Dendritic cell treated with granulocyte-macrophage colony-stimulating factor and Interleukin-4, amounts not matched to agents 40 ng/mL and 50 ng/mL, for 4 days (primary cell): ENCODE measurements at regions not wholly inside any gene's neighbourhood (a gene's known extent, or its start where the extent isn't known, plus 50 kb on each side); places are given as distances from the start of the nearest gene placed in this dataset.

Experiments used
- H3K27ac Mint-ChIP-seq: one replicate; pipeline ENCODE4 v1.8.0; 2022; ENCODE audit warnings: mild to moderate bottlenecking, mixed read lengths
- H3K27me3 Mint-ChIP-seq: one replicate; pipeline ENCODE4 v1.8.0; 2022; ENCODE audit warnings: mild to moderate bottlenecking, mixed read lengths
- H3K36me3 Mint-ChIP-seq: one replicate; pipeline ENCODE4 v1.8.0; 2022; ENCODE audit warnings: low read depth, mixed read lengths
- H3K4me1 Mint-ChIP-seq: one replicate; pipeline ENCODE4 v1.8.0; 2022; ENCODE audit warnings: low read depth, mixed read lengths
- H3K4me3 Mint-ChIP-seq: one replicate; pipeline ENCODE4 v1.8.0; 2022; ENCODE audit warnings: mild to moderate bottlenecking, moderate library complexity, mixed read lengths
- H3K9me3 Mint-ChIP-seq: one replicate; pipeline ENCODE4 v1.8.0; 2022; ENCODE audit warnings: mixed read lengths
- intact Hi-C: fragments of 100-400 bp; cut with micrococcal nuclease; formaldehyde crosslinking; loops from one replicate; pipeline ENCODE4 v1.15.0; 2022

GRCh38 chr9:86471171-86471815 lies 117.1 kb upstream of the TUT7 start:
- Mint-ChIP-seq H3K27me3 (no peaks in the 10 kb centered on the region), H3K9me3 (no peaks in the 10 kb centered on the region), H3K4me3 (no peak overlapping the region), H3K27ac (no peak overlapping the region), H3K36me3 (no peaks in the 10 kb centered on the region), H3K4me1 (no peaks in the 10 kb centered on the region)
- intact Hi-C loops = no loop called here

GRCh38 chr9:86470326-86470725 lies 116.1 kb upstream of the TUT7 start:
- no peak overlapping the region for H3K27ac Mint-ChIP-seq
- H3K36me3 Mint-ChIP-seq = no peaks in the 10 kb centered on the region
- intact Hi-C loops = no loop called here
- peaks cover 4% of the 10 kb centered on the region for H3K27me3 Mint-ChIP-seq
- H3K4me1 Mint-ChIP-seq = no peaks in the 10 kb centered on the region
- H3K4me3 Mint-ChIP-seq = no peak overlapping the region
- H3K9me3 Mint-ChIP-seq = no peaks in the 10 kb centered on the region

GRCh38 chr9:86469476-86470250 lies 115.5 kb upstream of the TUT7 start:
- Mint-ChIP-seq H3K9me3 (no peaks in the 10 kb centered on the region), H3K4me3 (no peak overlapping the region), H3K27me3 (peaks cover 4% of the 10 kb centered on the region), H3K27ac (no peak overlapping the region), H3K4me1 (no peaks in the 10 kb centered on the region), H3K36me3 (no peaks in the 10 kb centered on the region)
- intact Hi-C loops = no loop called here

GRCh38 chr9:86464242-86464641 lies 110.0 kb upstream of the TUT7 start:
- no peaks in the 10 kb centered on the region for H3K9me3 Mint-ChIP-seq
- no peaks in the 10 kb centered on the region for H3K4me1 Mint-ChIP-seq
- no peak overlapping the region for H3K4me3 Mint-ChIP-seq
- intact Hi-C loops = no loop called here
- no peaks in the 10 kb centered on the region for H3K36me3 Mint-ChIP-seq
- no peak overlapping the region for H3K27ac Mint-ChIP-seq
- peaks cover 4% of the 10 kb centered on the region for H3K27me3 Mint-ChIP-seq

DNA sequence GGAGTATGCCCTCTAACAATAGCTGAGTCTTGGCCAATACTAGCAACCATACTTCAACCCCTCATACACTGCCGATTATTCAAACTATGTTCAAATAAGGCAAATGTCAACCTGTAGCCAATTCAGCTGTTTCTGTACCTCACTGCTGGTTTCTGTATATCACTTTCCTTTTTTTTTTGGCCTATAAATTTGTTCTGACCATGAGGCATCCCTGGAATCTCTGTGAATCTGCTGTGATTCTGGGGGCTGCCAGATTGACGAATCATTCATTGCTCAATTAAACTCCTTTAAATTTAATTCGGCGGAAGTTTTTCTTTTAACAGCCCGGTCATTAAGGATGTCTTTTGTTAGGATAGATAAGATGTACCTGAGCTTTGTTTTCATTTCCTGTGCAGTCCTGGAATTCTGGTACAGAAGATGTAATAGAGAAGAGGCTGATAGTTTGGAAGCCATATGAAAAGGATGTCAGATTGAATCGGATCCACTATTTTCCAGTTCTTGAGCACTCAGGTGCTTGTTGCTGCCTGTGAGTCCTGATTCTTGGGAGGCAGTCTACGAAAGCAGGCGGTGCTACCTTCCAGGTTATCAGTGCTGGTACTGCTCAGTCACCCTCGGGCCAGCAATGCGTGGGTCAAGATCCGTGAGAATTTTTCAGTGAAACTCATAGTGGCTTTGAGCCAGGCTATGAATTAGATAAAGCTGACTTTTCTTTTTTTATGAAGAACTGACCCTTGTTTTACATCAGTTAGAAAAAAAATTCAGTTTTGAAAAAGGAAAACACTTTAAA lies 106.2 kb upstream of the TUT7 start:
- H3K27me3 Mint-ChIP-seq = no peaks in the 10 kb centered on the region
- H3K4me1 Mint-ChIP-seq = no peaks in the 10 kb centered on the region
- no peak overlapping the region for H3K4me3 Mint-ChIP-seq
- H3K27ac Mint-ChIP-seq = no peak overlapping the region
- intact Hi-C loops = no loop called here
- no peaks in the 10 kb centered on the region for H3K36me3 Mint-ChIP-seq
- H3K9me3 Mint-ChIP-seq = no peaks in the 10 kb centered on the region

DNA sequence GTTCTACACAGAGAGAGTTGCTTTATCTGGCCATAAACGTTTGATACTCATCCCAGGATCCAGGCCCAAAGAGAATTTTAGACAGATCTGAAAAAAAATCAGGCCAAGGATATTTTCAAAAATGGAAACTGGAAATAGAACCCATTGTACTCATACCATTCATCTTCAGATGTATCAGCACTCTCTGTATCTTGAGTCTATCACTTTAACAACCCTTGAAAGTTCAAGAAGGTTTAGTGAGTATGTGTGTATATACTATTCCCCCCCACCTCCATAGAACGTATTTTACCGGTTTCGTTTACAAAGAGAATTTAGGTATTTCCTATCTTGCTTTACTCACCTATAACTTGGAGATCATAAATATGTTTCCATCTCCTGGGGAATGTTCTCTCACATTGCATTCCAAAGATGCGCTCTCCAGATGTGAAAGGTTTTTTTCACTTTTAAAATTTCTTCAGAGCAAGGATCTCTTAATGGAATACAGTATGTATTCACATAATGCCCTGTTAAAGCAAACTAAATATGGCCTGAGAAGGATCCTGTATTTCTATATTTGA lies 105.5 kb upstream of the TUT7 start:
- Mint-ChIP-seq H3K27me3 (no peaks in the 10 kb centered on the region), H3K27ac (no peak overlapping the region), H3K4me3 (no peak overlapping the region), H3K36me3 (no peaks in the 10 kb centered on the region), H3K9me3 (no peaks in the 10 kb centered on the region), H3K4me1 (no peaks in the 10 kb centered on the region)
- intact Hi-C loops = no loop called here

- H3K27me3 Mint-ChIP-seq = no peaks in the 10 kb centered on the region
- H3K27ac Mint-ChIP-seq = no peak overlapping the region
- no peak overlapping the region for H3K4me3 Mint-ChIP-seq
- no peaks in the 10 kb centered on the region for H3K9me3 Mint-ChIP-seq
- intact Hi-C loops = no loop called here
- no peaks in the 10 kb centered on the region for H3K36me3 Mint-ChIP-seq
- no peaks in the 10 kb centered on the region for H3K4me1 Mint-ChIP-seq
Measured at GRCh38 chr9:86459191-86459590, 105.0 kb upstream of the TUT7 start.

GRCh38 chr9:86458191-86458855 lies 104.1 kb upstream of the TUT7 start:
- no peak overlapping the region for H3K4me3 Mint-ChIP-seq
- no peaks in the 10 kb centered on the region for H3K36me3 Mint-ChIP-seq
- H3K4me1 Mint-ChIP-seq = no peaks in the 10 kb centered on the region
- no peaks in the 10 kb centered on the region for H3K9me3 Mint-ChIP-seq
- H3K27me3 Mint-ChIP-seq = no peaks in the 10 kb centered on the region
- intact Hi-C loops = no loop called here
- no peak overlapping the region for H3K27ac Mint-ChIP-seq

DNA sequence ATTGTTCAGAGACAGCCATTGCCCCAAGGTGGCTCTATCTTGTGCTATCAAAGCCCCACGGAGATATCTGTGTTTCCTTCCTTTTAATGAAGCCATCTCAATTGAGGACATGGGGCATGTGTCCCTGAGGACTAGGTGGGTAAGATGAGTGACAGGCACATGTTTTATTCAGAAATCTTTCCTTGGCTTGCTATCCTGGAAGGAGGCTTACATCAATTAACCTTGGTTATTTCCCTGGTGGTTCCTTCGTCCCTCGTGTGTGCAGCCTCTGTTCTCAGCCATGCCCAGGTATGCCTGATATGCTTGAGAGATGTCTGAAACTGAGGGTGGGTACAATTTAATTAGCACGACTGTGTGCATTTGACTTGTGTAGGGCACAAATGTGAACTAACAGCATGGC lies 102.2 kb upstream of the TUT7 start:
- Mint-ChIP-seq H3K4me1 (no peaks in the 10 kb centered on the region), H3K4me3 (no peak overlapping the region), H3K9me3 (no peaks in the 10 kb centered on the region), H3K27ac (no peak overlapping the region), H3K27me3 (peaks cover 5% of the 10 kb centered on the region), H3K36me3 (no peaks in the 10 kb centered on the region)
- intact Hi-C loops = no loop called here

DNA sequence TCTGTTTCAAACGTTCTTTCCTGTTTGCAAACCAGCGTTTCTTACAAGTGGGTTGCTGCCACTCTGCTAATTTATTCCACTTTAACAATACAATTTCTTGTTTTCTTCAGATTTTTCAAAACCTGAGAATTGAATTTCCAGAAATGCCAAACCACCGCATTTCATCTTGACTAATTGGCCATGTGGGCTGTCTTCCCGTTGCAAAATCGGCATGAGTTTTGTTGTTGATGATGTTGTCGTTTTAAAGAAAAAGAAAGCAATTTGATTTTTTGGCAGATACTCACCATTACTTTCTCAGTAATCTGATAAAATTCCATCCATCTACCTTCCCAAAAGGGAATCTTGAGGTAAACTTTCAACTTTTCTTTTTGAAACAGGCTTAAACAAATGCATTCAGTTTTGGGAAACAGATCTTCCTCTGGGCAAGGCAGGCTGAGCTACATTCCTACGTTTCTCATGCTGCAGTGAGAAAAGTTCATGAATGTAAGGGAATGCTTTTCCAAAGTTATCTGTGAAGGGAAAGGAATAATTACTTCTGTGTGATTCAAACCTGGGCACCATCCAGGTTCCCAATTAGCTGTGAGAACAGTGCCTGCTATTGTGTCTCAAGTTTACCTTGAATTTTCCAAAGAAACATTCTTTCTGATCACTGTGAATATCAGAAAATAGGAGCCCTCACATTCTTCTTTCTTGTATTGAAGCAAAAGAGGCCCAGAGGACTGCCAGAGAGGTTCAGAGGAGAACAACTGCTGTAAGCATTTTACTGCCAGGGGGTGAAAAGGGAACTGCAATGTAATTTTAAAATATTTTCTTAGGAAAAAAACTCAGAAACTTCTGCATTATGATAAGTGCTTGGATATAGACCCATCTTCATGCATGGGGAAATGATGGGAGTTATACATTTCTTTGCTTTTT lies 100.7 kb upstream of the TUT7 start:
- peaks cover 5% of the 10 kb centered on the region for H3K27me3 Mint-ChIP-seq
- no peak overlapping the region for H3K27ac Mint-ChIP-seq
- H3K4me1 Mint-ChIP-seq = no peaks in the 10 kb centered on the region
- H3K9me3 Mint-ChIP-seq = no peaks in the 10 kb centered on the region
- H3K4me3 Mint-ChIP-seq = no peak overlapping the region
- H3K36me3 Mint-ChIP-seq = no peaks in the 10 kb centered on the region
- intact Hi-C loops = no loop called here

DNA sequence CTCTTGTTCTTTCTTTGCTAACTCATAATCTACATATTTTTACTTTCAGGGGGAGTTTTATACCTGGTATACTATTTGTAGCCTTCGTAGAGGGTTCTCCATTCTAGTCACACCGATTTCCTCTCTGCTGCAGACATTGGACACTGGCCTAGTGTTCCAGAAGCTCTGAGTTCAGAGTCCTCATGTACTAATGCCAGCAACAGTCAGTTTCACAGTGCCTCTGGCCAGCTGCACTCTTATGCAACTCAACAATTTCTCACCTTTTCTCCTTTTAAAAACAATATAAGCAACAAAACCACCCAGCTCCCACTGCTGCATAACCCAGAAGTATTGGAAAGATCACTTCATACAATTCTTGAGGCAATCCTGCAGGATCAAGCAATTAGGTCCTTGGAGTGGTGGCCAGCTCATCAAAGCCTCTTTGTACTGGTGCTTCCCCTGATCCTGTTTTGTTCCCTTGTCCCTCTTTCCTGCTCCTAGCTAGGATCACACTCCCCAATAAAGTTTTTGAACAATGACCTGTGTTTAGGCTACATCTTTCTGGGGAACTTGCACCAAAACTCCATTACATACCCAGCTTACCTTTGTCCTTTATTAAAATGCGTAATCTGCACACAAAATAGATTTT lies 98.1 kb upstream of the TUT7 start:
- Mint-ChIP-seq H3K4me3 (no peak overlapping the region), H3K27ac (no peak overlapping the region), H3K27me3 (peaks cover 5% of the 10 kb centered on the region), H3K4me1 (no peaks in the 10 kb centered on the region), H3K9me3 (no peaks in the 10 kb centered on the region), H3K36me3 (no peaks in the 10 kb centered on the region)
- intact Hi-C loops = no loop called here

GRCh38 chr9:86449246-86449645 lies 95.0 kb upstream of the TUT7 start:
- no peaks in the 10 kb centered on the region for H3K4me1 Mint-ChIP-seq
- no peak overlapping the region for H3K27ac Mint-ChIP-seq
- H3K4me3 Mint-ChIP-seq = no peak overlapping the region

DNA sequence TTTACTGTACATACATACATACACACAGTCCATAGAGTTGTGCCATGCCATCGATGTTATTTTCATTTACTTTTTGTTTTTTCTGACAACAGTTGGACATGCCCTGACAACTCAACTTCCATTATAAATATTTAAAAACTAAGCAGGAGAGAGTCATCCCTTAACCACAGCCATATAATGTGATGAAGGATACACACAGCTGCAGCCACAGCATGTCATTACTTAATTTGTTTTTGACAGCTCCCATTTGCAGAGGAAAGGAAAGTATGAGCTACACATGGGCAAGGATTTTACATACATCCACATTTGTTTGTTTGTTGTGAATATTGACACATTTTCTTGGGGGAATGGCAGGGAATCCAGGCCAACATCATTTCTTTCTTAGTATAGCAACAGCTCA lies 91.5 kb upstream of the TUT7 start:
- intact Hi-C loops = no loop called here
- Mint-ChIP-seq H3K27ac (no peak overlapping the region), H3K4me3 (no peak overlapping the region), H3K36me3 (no peaks in the 10 kb centered on the region), H3K27me3 (peaks cover 12% of the 10 kb centered on the region), H3K9me3 (no peaks in the 10 kb centered on the region), H3K4me1 (no peaks in the 10 kb centered on the region)

More at GRCh38 chr9:86449246-86449645, 95.0 kb upstream of the TUT7 start:
- no peaks in the 10 kb centered on the region for H3K36me3 Mint-ChIP-seq
- intact Hi-C loops = no loop called here
- no peaks in the 10 kb centered on the region for H3K9me3 Mint-ChIP-seq
- peaks cover 5% of the 10 kb centered on the region for H3K27me3 Mint-ChIP-seq
